Right lobe of liver (tissue), 6 donors: ENCODE measurements at regions not wholly inside any gene's neighbourhood (a gene's known extent, or its start where the extent isn't known, plus 50 kb on each side); places are given as distances from the start of the nearest gene placed in this dataset.
A peak's percentile ranks its signal among the peaks of the same experiment; 100 is the strongest.

Experiments
- ATAC-seq, 4 donors: fragments of 200-7000 bp; cut with Tn5 transposase; one replicate each; pipeline ENCODE4 v1.9.1; 2020; ENCODE audit warnings: mild to moderate bottlenecking in 4 of 4, moderate library complexity in 4 of 4
- DNase-seq, 3 donors: peaks; one replicate each; pipeline ENCODE4 v3.0.0-alpha.2; 2020
- H3K27ac ChIP-seq, 3 donors: fragments of 200-600 bp; one replicate each; pipeline ENCODE4 v1.8.0; 2022
- H3K27me3 ChIP-seq, 2 donors: fragments of 200-600 bp; one replicate each; pipeline ENCODE4 v1.8.0; 2022
- H3K36me3 ChIP-seq, 4 donors: fragments of 200-600 bp; sonication (generic) in 1 of 4; one replicate each; pipeline versions ENCODE4 v1.5.1 to v1.8.0; 2017 to 2022; ENCODE audit warnings: control low read depth in 1 of 4
- H3K4me1 ChIP-seq, 4 donors: fragments of 200-600 bp; sonication (generic) in 1 of 4; one replicate each; pipeline versions ENCODE4 v1.5.1 to v1.8.0; 2017 to 2022; ENCODE audit warnings: control low read depth in 1 of 4
- H3K4me3 ChIP-seq, 3 donors: fragments of 200-600 bp; one replicate each; pipeline ENCODE4 v1.8.0; 2022
- H3K9me3 ChIP-seq, 4 donors: fragments of 200-600 bp; sonication (generic) in 1 of 4; one replicate each; pipeline versions ENCODE4 v1.5.1 to v1.8.0; 2017 to 2022; ENCODE audit warnings: control low read depth in 1 of 4
- POLR2A ChIP-seq: fragments of 450-650 bp; IDR thresholded peaks from one replicate; pipeline ENCODE4 v1.6.1; 2017; ENCODE audit warnings: antibody characterized with exemption, mild to moderate bottlenecking
- WGBS: methylation state at CpG from one replicate; pipeline ENCODE4 v1.1.6; 2018; ENCODE audit warnings: low coverage, low lambda C conversion rate; ENCODE audit not compliant: insufficient coverage; ENCODE audit errors: missing lambda C conversion rate; 5-methylcytosine and 5-hydroxymethylcytosine counted together
- intact Hi-C, 2 donors: fragments of 100-400 bp; cut with DNase I; formaldehyde crosslinking; loops; one replicate each; pipeline versions ENCODE4 v1.11.2 to v1.14.1; 2022
- TF ChIP-seq, protein P1 (sequence below), 4 donors: fragments of 200-600 bp in 3 of 4; fragments of 450-650 bp in 1 of 4; IDR thresholded peaks; one replicate each; pipeline versions ENCODE4 v1.5.1 to v1.8.0; 2016 to 2022; ENCODE audit warnings: antibody characterized with exemption in 4 of 4, mild to moderate bottlenecking in 2 of 4
- donor health status: DM: no; HTN: yes; CAD: no.
- donor health status: DM: no; HTN: no; CAD: no.
- donor health status: DM: no; HTN: no; CAD: no.
- donor health status: DM: no; HTN: yes; CAD: no.
- donor health status: DM: no; HTN: yes; CAD: no.

GRCh38 chr10:112091703-112092102 is 91.9 kb downstream of the GPAM start:
- H3K27ac ChIP-seq: no peak overlapping the region
- H3K9me3 ChIP-seq: no peaks in the 10 kb centered on the region
- ATAC-seq (no peak), DNase-seq (no peak)
- TF ChIP-seq POLR2A: no peak
- TF ChIP-seq, protein P1, sequence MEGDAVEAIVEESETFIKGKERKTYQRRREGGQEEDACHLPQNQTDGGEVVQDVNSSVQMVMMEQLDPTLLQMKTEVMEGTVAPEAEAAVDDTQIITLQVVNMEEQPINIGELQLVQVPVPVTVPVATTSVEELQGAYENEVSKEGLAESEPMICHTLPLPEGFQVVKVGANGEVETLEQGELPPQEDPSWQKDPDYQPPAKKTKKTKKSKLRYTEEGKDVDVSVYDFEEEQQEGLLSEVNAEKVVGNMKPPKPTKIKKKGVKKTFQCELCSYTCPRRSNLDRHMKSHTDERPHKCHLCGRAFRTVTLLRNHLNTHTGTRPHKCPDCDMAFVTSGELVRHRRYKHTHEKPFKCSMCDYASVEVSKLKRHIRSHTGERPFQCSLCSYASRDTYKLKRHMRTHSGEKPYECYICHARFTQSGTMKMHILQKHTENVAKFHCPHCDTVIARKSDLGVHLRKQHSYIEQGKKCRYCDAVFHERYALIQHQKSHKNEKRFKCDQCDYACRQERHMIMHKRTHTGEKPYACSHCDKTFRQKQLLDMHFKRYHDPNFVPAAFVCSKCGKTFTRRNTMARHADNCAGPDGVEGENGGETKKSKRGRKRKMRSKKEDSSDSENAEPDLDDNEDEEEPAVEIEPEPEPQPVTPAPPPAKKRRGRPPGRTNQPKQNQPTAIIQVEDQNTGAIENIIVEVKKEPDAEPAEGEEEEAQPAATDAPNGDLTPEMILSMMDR (IDR thresholded peaks at IDR 0.05): no peak
- H3K4me1 ChIP-seq: no peaks in the 10 kb centered on the region
- WGBS: 71% methylated on average over 1 of the region's 1 CpG
- H3K4me3 ChIP-seq: no peak overlapping the region
- H3K36me3 ChIP-seq: peaks cover 0 to 7% (median 0%) of the 10 kb centered on the region in 4 donors
- intact Hi-C loops: no loop called here
- no peaks in the 10 kb centered on the region for H3K27me3 ChIP-seq

- 83% methylated on average over 1 of the region's 1 CpG for WGBS
- Histone ChIP-seq H3K27me3 (no peaks in the 10 kb centered on the region), H3K27ac (no peak overlapping the region), H3K36me3 (peaks cover 0 to 7% (median 0%) of the 10 kb centered on the region in 4 donors), H3K4me3 (no peak overlapping the region), H3K9me3 (no peaks in the 10 kb centered on the region), H3K4me1 (no peaks in the 10 kb centered on the region)
- ATAC-seq: no peak
- no peak for DNase-seq
- no peak for TF ChIP-seq POLR2A
- TF ChIP-seq, protein P1 (IDR thresholded peaks at IDR 0.05): no peak
- intact Hi-C loops: no loop called here
These were observed 91.0 kb downstream of the GPAM start for GRCh38 chr10:112092519-112092918.

GRCh38 chr10:112094984-112095383 is 88.6 kb downstream of the GPAM start:
- DNase-seq (no peak), ATAC-seq (no peak)
- H3K9me3 ChIP-seq: no peaks in the 10 kb centered on the region
- H3K4me3 ChIP-seq: no peak overlapping the region
- H3K27me3 ChIP-seq: no peaks in the 10 kb centered on the region
- no peak for TF ChIP-seq POLR2A
- TF ChIP-seq, protein P1 (IDR thresholded peaks at IDR 0.05): no peak
- 88% methylated on average over 3 of the region's 3 CpGs for WGBS
- H3K4me1 ChIP-seq: no peaks in the 10 kb centered on the region
- intact Hi-C loops: no loop called here
- H3K36me3 ChIP-seq: peaks cover 0 to 7% (median 0%) of the 10 kb centered on the region in 4 donors
- H3K27ac ChIP-seq: no peak overlapping the region

- no peak for ATAC-seq
- Histone ChIP-seq H3K27ac (no peak overlapping the region), H3K4me1 (no peaks in the 10 kb centered on the region), H3K4me3 (no peak overlapping the region), H3K27me3 (no peaks in the 10 kb centered on the region), H3K9me3 (no peaks in the 10 kb centered on the region), H3K36me3 (peaks cover 0 to 7% (median 0%) of the 10 kb centered on the region in 4 donors)
- intact Hi-C loops: no loop called here
- 79% methylated on average over 5 of the region's 5 CpGs for WGBS
- no peak for DNase-seq
- TF ChIP-seq, protein P1 (IDR thresholded peaks at IDR 0.05): no peak
- no peak for TF ChIP-seq POLR2A
These were observed 87.8 kb downstream of the GPAM start for GRCh38 chr10:112095731-112096130.

DNA sequence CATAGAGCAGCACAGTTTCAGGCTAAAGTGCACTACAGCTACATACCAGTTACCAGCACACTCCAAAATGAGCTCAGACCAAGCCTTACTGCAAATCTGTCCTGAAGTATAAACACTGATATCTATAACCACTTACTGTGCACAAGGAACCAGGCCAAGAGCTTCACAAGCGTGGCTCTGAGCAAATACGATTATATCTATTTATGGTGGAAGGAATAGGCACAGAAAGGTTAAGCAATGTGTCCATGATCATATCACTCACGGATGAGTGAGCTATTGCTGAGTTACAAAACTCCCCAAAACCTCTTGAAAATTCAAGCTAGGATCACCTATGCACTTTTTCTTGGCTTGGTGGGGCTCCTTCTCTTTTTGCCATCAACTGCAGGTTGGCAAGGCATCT is 84.9 kb downstream of the GPAM start:
- Histone ChIP-seq H3K36me3 (peaks cover 0 to 7% (median 0%) of the 10 kb centered on the region in 4 donors), H3K27ac (no peak overlapping the region), H3K27me3 (no peaks in the 10 kb centered on the region), H3K4me1 (no peaks in the 10 kb centered on the region), H3K4me3 (no peak overlapping the region), H3K9me3 (no peaks in the 10 kb centered on the region)
- no peak for DNase-seq
- intact Hi-C loops: no loop called here
- TF ChIP-seq, protein P1 (IDR thresholded peaks at IDR 0.05): no peak
- TF ChIP-seq POLR2A: no peak
- WGBS: 37% methylated on average over 2 of the region's 3 CpGs
- ATAC-seq: peak in 1 of 4 donors; percentile 6
